Hematopoietic multipotent progenitor cell (in vitro differentiated cells): ENCODE measurements at regions not wholly inside any gene's neighbourhood (a gene's known extent, or its start where the extent isn't known, plus 50 kb on each side); places are given as distances from the start of the nearest gene placed in this dataset.
"Not testable (repeated sequence)": the region's sequence is repeated elsewhere in the genome, so short reads cannot be mapped to it uniquely, and the experiment has no call there.

Experiments used
- DNase-seq, 3 donors: peaks; one replicate each; pipeline ENCODE4 v3.0.0-alpha.2; 2011 to 2015; ENCODE audit warnings: low read depth in 2 of 3, low spot score in 2 of 3

- DNase-seq, result not testable (repeated sequence)
Measured at GRCh38 chr7:68630914-68631313, 967.4 kb upstream of the AUTS2 start.

DNA sequence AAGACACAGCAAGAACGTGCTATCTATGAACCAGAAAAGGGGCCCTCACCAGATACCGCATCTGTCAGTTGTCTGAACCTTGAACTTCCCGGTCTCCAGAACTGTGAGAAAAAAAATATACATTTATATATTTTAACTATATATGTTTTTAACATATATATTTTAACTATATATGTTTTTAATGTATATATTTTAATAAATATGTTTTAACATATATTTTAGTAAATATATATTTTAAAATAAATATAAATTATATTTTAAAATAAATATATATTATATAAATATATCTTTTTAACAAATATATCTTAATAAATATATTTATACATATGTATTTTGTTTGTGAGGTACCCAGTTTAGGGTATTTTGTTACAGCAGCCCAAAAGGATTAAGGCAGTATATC lies 958.2 kb upstream of the AUTS2 start:
- no peak for DNase-seq

- DNase-seq, result no peak
Measured at GRCh38 chr7:68642727-68643126, 955.5 kb upstream of the AUTS2 start.

- no peak for DNase-seq
Measured at GRCh38 chr7:68663392-68663791, 934.9 kb upstream of the AUTS2 start.

GRCh38 chr7:68671046-68671445 lies 927.2 kb upstream of the AUTS2 start:
- no peak for DNase-seq

DNA sequence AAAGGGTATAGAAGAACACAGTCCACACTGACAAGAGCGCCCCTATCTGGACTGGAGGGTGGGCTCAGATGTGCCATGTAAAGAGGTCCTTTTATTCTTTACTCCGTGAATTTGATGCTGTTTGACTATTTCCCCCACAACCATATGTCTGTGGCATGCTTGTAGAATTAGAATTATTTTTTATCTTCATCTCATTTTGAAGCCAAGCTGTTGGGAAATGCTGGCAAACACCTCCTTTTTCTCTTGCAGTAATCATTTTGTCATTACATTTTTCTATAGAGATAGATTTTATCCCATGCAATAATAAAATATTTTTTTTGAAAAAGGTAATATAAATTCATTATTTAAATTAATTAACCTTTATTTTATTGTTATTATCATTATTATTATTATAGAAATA lies 926.6 kb upstream of the AUTS2 start:
- no peak for DNase-seq

DNA sequence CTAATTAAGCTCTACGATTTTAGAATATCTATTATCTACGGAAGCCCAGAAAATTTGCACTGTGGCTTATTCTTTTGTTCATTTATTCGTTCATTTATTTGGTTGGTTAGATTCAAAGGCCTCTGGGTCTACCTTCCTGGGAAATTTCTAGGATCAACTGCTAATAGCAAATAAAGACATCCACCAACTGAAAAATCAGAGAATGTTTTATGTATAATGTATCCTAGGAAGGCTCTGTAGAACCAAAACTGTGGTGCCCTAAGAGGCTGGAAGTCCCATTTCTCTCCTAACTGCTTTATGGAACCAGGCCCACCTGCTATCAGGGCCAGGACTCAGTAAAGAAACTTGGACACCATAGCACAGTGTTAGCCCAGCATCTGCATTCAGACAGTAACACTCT lies 923.4 kb upstream of the AUTS2 start:
- DNase-seq, result no peak

GRCh38 chr7:68676813-68677535 lies 921.3 kb upstream of the AUTS2 start:
- no peak for DNase-seq

DNA sequence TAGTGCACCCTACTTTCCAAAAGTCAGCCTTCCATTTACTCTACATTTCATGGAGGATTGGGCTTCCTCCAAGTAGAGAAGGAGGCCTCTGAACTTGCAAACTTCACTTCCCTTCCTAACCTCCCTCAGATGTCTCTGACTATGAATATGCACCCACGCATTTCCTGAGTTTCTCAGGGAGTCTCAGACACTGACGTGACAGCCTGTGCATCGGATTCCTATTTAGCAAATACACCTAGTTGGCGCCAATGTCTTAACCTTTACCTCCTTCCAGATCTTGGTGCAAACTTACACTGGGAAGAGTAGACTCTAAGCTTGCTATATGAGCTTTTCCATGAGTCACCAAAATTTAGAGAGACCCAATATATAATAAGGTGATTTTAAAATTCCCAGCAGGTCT lies 920.1 kb upstream of the AUTS2 start:
- DNase-seq, result no peak

DNA sequence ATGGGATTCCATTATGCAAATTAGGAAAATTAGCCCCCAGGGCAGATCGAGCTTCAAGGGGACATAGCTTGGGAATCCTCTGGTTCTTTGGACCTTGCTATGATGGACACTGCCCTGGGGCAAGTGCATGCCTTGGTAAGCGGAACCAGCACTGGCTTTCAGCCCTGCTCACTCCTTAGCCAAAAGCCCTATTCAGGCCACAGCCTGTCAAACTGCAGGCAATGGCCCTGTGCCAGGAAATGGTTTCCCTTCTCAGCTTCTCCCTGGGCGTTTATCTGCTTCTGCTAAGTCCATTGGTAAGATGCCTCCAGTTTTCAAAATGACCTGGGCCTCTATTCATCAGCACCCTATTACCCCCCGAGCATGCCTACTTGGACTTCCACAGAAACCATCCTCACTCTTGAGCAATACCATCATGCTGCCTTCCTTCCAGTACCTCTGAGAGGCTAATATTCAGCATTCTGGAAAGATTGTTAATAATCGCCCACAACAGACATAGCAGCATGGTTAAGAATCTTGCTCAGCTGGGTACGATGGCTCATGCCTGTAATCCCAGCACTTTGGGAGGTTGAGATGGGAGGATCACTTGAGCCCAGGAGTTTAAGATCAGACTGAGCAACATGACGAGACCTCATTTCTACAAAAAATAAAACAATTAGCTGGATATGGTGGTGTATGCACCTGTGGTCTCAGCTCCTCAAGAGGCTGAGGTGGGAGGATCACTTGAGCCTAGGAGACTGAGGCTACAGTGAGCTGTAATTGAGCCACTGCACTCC lies 918.6 kb upstream of the AUTS2 start:
- DNase-seq, result no peak

DNA sequence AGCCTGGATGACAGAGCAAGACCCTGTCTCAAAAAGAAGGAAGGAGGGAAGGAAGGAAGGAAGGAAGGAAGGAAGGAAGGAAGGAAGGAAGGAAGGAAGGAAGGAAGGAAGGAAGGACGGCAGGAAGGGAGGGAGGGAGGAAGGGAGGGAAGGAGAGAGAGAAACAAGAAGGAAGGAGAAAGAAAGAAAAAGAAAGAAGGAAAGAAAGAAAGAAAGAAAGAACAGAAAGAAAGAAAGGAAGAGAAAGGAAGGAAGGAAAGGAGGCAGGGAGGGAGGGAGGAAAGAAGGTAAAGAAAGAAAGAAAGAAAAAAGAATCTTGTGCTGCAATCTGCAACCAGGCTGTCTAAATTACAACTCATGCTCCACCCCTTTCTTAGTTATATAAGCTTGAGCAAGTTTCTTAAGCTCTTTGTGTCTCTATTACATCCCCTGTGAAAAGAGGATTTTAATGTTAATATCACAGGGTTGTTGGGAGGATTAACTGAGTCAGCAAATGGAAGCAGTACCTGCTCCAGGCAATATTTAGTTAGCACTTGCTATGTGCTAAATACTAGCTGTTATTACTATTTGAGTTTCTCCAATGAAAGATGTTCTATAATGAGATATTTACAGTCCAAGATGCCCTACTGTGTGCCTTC lies 917.9 kb upstream of the AUTS2 start:
- DNase-seq, result no peak

GRCh38 chr7:68682910-68683309 lies 915.4 kb upstream of the AUTS2 start:
- DNase-seq, result no peak

- DNase-seq, result no peak
Measured at GRCh38 chr7:68684246-68684839, 913.9 kb upstream of the AUTS2 start.

GRCh38 chr7:68684996-68685395 lies 913.3 kb upstream of the AUTS2 start:
- DNase-seq, result no peak

DNA sequence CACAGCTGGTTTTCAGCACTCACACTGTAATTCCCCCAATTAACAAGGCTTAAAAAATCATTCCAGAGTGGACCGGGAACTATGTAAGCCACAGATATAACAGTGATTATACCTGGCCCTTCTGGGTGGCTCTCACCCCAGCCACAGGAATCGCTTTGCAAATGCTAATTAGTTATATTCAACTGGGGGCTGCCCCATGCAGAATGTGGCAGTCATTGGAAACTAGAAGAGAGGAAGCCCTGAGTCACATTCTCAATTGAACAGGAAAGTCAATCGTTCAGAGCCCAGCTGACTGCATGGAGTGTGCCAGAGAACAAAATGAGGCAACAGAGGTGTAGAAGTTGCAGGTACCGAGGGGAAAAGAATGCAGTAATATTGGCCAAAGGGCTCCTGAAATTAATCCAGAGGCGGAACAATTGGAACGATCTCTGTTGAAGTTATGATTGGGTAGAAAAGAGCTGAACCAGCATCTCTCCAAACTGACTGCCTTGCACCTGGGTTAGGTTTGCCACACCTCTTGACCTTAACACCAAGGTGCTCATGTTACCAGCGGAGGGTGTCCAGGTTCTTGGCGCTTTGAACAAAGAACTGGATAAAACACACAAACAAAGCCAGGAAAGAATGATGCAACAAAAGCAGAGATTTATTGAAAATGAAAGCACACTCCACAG lies 909.7 kb upstream of the AUTS2 start:
- DNase-seq, result no peak

DNA sequence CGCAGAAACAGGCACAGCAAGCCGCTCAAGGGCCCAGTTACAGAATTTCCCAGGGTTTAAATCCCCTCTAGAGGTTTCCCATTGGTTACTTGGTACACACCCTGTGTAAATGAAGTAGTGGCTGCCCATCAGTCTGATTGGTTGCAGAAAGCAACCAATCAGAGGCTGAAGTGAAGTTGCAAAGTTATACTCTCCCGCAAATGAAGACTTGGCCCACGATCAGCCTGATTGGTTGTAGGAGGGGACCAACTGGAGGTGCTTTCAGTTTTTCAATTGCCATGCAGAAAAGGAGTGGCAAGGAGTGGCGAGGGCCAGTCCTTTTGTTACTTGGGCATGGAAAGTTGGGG lies 909.2 kb upstream of the AUTS2 start:
- DNase-seq, result no peak

DNA sequence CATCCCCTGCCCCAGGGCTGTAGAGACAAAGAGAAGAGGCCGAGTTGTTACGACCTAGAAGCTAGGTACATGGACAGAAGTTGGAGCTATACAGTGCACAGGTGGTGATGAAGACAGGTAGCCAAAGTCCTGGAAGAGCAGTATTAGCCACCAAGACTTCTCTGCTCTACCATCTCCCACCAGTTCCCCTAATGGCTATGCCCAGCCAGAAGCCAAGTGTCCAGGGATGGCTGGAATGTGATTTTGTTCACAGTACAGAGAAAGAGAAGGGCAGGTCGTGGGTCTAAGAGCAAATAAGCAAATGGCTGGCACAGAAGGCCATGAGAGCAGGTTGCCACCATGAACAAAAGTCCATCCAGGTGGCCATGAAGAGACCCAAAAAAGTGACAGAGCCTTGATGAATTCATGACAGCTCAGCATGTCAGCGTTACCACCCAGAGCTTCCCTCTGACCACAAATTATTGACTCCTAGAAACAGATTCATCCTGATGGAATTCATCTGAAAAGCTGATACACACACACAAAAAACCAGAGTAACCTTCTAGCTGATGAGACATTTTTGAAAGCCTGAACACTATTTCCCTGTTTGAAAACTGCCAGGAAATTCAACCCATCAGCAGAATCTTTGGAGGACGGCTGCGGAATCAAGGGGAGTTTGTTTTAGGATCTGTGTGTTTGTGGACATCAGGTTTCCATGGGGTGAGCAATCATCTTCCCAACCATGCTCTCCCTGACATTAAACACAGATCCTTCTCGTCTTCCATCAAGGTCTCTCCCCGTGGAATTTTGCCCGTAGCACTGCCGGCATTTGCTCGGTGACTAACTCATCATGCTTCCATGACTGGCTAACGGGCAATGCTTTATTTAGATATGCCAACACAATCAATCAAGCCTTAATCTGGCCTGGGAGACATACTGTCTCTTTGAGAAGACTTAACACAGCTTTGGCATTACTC lies 906.7 kb upstream of the AUTS2 start:
- no peak for DNase-seq

- DNase-seq, result no peak
Measured at GRCh38 chr7:68692511-68692910, 905.8 kb upstream of the AUTS2 start.

DNA sequence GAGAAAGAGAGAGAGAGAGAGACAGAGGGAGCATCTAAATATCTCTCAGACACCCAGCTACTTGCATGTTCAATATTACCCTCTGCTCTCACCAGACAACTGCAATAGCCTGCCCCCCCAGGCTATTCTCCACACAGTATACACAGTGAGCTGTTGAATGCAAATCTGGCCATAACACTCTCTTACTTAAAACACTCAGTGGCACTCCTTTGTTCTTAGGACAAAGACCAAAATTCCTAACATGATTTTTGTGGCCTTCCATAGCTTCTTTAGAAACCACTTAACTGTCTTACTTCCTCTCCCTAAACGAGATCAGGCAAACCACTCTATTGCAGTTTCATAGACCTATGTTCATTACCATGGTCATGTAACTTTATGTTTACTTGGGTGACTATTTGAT lies 903.6 kb upstream of the AUTS2 start:
- no peak for DNase-seq

DNA sequence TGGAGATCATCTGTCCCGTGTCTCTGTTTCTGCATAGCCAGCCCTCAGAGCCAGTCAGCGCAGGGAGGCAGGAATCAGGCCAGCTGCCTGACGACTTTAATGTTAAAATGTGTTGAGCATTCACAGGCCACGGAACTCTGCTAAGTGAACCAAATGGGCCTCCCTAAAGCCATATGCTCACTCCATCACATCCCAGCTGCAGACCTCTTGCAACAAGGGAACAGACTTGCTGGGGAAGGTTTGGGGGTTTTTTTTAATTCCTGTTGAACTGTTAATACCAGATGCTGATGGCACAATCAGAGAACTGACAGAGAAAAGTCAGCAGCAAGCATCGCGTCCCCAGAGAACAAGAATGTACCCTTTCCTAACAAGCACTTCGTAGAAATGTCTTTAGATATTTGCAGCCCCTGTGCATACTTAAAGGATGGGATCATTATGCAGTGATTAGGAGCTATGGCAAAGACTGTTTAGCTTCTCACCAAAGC lies 900.4 kb upstream of the AUTS2 start:
- DNase-seq, result no peak
